Testis (tissue), 2 donors: ENCODE measurements at regions not wholly inside any gene's neighbourhood (a gene's known extent, or its start where the extent isn't known, plus 50 kb on each side); places are given as distances from the start of the nearest gene placed in this dataset.

ENCODE experiments used
- POLR2A ChIP-seq: fragments of 450-650 bp; IDR thresholded peaks from one replicate; pipeline ENCODE4 v1.6.1; 2017; ENCODE audit warnings: antibody characterized with exemption, mild to moderate bottlenecking, moderate library complexity
- TF ChIP-seq, protein P1 (sequence below), 3 experiments: fragments of 450-650 bp in 2 of 3; fragments of 200-600 bp in 1 of 3; sonication (generic) in 1 of 3; IDR thresholded peaks; one replicate each; pipeline ENCODE4 v1.5.1; 2016 to 2019; ENCODE audit warnings: antibody characterized with exemption in 3 of 3, mild to moderate bottlenecking in 2 of 3, moderate library complexity in 1 of 3

DNA sequence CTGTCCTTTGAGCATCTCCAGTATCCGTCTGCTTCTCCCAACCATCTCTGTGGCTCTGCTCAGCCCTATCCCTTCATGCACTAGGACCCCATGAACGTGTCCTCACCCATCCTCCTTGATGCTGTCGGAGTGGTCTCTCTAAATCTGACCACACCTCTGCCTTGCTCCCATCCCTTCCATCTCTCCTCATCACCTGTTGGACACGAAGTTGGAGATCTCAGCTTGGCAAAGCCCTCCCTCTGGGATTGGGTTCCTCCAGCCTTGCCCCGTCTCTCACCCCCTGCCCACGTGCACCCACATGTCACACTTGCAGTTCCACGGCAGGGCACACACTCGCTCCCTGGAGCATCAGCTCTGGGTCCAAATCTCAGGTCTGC is 135.7 kb downstream of the ACTL8 start:
- TF ChIP-seq, protein P1, sequence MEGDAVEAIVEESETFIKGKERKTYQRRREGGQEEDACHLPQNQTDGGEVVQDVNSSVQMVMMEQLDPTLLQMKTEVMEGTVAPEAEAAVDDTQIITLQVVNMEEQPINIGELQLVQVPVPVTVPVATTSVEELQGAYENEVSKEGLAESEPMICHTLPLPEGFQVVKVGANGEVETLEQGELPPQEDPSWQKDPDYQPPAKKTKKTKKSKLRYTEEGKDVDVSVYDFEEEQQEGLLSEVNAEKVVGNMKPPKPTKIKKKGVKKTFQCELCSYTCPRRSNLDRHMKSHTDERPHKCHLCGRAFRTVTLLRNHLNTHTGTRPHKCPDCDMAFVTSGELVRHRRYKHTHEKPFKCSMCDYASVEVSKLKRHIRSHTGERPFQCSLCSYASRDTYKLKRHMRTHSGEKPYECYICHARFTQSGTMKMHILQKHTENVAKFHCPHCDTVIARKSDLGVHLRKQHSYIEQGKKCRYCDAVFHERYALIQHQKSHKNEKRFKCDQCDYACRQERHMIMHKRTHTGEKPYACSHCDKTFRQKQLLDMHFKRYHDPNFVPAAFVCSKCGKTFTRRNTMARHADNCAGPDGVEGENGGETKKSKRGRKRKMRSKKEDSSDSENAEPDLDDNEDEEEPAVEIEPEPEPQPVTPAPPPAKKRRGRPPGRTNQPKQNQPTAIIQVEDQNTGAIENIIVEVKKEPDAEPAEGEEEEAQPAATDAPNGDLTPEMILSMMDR (IDR thresholded peaks at IDR 0.05), result no peak
- TF ChIP-seq POLR2A, result no peak
